HCEC 1CT (cell line): ENCODE measurements at regions not wholly inside any gene's neighbourhood (a gene's known extent, or its start where the extent isn't known, plus 50 kb on each side); places are given as distances from the start of the nearest gene placed in this dataset.

Experiments used
- DNase-seq: peaks from one replicate; pipeline ENCODE4 v3.0.0-alpha.2; 2017

DNA sequence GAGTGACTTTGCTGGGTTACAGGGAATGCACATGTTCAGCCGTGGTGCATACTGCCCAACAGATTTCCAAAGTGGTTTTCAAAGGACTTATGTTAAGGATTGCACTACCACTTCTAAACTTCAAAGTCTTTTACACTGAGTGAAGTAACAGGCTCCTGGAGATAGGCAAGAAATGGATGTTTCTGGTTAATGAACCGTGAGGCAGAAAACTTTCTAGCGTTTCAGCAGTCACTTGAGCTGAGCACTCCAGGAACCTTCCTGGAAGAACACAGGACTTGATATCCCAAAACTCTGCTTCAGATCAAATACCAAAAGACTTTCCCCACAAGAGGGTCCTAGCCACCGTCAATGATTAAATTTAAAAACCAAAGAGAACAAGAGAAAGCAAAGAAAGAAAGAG lies 74.3 kb upstream of the ATP1A1 start:
- no peak for DNase-seq

GRCh38 chr1:116299248-116299647 lies 73.8 kb upstream of the ATP1A1 start:
- DNase-seq, result no peak

DNA sequence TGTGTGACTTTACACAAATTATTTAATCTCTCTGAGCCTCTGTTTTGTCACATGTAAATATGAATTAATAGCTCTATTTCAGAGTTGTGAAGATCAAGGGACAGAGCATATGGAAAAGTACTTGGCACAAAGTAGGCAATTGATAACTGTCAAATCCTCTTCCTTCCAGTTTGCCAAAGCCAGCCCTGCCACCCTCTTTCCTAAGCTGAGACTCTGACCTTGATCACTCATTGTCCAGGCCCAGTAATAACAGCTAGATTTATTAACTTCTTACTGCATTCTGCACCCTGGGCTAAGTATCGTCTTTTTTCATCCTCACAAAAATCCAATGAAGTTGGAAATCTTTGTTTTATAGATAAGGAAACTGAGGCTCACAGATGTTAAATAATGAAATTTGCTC lies 70.8 kb upstream of the ATP1A1 start:
- no peak for DNase-seq

- no peak for DNase-seq
Observed at GRCh38 chr1:116306102-116306501, 66.9 kb upstream of the ATP1A1 start.

- no peak for DNase-seq
Observed at GRCh38 chr1:116306840-116307442, 66.1 kb upstream of the ATP1A1 start.

- no peak for DNase-seq
Observed at GRCh38 chr1:116308276-116308675, 64.8 kb upstream of the ATP1A1 start.

GRCh38 chr1:116309090-116309870 lies 63.8 kb upstream of the ATP1A1 start:
- DNase-seq, result no peak

DNA sequence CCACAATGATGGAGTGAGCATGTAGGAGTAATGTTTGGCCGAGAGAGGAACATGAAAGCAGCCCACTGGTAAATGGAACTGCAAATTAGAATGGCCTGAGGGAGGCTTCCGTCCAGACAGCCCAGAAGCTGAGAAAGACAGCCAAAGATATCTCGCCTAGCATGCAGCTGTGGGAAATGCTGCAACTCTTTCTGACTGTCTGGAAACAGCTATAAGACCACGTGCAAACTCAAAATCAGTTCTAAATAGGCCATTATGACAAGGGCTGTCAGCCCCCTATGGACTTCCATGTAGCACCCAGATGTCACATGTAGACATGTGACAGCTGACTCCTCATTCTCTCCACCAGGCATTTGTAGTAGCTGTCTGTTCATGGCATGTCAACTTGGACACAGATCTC lies 62.9 kb upstream of the ATP1A1 start:
- DNase-seq, result no peak

DNA sequence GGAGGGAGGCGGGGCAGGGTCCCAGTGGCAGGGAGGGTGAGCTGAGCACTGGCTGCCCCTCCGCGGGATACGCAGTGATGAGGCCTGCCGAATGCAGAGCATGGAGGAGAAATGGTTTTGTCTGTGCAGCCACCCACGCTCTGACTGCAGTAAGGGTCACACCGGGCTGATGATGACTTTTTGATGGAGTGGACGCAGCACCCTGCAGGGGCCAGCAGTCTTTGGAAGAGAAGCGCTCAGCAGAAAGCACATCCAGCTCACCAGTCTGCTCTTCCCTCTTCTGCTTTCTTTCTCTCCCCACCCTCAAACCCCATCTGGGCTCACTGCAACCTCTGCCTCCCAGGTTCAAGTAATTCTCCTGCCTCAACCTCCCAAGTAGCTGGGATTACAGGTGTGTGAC lies 61.9 kb upstream of the ATP1A1 start:
- no peak for DNase-seq

DNA sequence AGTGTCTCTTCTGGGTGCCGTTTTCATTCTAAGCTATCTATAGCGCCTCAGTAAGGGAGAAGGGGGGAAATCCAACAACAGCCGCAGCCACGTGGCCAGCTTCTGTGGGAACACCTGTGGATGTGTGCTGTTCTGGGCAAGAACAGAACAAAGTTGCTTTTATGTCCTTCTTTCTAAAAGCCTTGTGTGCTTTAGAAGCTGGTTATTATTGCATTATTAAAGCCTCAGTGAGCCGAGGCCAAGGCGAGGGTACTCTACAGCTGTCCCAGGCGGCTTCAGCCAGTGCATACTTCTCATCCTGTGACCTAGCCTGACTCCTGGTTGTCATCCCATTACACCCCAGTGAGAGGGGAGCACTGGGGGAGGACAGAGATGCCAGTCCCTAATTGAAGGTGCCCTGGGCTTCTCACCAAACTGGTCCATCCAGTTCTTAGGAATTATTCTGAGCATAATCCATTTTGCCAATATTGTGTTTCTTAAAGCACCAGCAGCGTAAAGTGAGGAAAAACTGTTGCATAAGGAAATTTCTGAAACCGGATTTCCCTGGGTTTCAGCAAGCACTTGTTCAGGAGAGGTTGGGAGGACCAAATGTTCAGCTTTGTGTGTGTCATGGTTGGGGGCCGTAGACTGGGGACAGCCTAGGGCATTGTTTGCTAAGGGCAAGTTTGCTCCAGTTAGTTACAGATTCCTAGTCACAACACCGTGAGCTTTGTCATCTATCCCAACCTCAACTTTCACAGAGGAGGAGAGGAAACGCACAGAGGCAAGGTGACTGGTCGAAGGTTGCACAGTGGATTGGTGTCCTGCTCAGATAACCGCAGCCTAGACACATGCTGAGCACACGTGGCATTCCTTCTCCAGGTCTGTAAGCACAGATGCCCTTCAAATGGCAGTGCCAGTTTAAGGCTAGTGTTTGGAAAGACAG lies 61.0 kb upstream of the ATP1A1 start:
- no peak for DNase-seq

GRCh38 chr1:116312681-116313069 lies 60.4 kb upstream of the ATP1A1 start:
- no peak for DNase-seq

DNA sequence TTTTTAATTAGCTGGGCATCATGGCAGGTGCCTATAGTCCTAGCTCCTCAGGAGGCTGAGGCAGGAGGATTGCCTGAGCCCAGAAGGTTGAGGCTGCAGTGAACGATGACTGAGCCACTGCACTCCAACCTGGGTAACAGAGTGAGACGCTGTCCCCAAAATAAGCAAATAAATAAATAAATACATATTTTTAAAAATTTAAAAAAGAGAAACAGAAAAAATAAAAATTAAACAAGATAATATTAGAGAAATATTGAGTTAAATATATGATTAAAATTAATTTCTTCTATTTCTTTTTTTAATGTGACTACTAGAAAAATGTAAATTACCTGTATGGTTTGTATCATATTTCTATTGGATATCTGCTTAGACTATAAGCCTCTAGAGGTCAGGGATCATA lies 59.3 kb upstream of the ATP1A1 start:
- no peak for DNase-seq

DNA sequence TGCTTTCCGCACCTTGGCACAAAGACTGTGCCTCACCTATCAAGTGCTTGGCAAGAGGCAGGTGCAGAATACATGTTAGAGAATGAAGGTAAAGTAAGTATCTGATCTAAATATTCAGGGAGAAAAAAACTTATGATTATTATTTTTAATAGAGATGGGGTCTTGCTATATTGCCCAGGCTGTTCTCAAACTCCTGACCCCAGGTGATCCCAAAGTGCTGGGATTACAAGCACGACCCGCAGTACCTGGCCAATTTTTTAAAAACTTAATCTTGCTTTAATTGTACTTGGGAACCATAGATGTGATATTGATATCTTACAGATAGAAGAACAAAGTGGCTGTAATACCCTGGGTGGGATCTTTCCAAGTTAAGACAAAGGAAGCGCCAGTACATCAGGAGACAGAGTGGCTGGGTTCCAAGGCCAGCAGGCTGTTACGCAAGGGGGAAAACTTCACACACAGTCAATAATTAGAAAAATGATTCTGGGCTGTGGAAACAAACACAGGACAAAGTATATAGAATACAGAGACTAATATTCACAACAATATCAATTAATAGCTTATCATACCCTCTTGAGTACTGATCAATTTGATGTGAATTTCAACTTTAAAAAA lies 58.6 kb upstream of the ATP1A1 start:
- no peak for DNase-seq

GRCh38 chr1:116316373-116316772 lies 56.7 kb upstream of the ATP1A1 start:
- no peak for DNase-seq

DNA sequence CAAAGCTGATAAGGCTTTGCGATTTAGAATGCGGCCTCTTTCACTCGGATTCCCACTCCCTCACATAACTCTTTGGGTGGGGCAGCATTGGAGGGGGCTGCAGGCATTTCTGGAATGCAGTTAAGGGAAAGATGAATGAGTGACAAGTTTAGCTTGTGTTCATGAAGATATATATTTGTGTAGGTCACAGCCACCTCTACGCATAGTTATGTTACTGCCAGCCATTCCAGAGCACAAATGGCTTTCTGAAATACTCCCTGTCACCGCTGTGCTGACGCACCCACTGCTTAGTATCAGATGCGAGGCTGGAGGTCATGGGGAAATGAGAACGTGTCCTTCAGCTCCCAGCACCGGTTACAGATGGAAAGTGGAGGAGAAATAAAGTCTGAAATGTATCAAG lies 54.1 kb upstream of the ATP1A1 start:
- no peak for DNase-seq

GRCh38 chr1:116320874-116321273 lies 52.2 kb upstream of the ATP1A1 start:
- no peak for DNase-seq

- DNase-seq, result no peak
Observed at GRCh38 chr1:116321766-116322175, 51.3 kb upstream of the ATP1A1 start.

GRCh38 chr1:116322752-116323405 lies 50.2 kb upstream of the ATP1A1 start:
- DNase-seq, result no peak
